ENCODE measurements at regions not wholly inside any gene's neighbourhood (a gene's known extent, or its start where the extent isn't known, plus 50 kb on each side); places are given as distances from the start of the nearest gene placed in this dataset.

GRCh38 chr2:226174390-226174789, 625.2 kb downstream of the IRS1 start:
- TF ChIP-seq POLR2A (IDR thresholded peaks at IDR 0.05; ENCODE audit: low read depth, low read length) (no peak), TAF1 (IDR thresholded peaks at IDR 0.05; ENCODE audit: borderline replicate concordance, low read depth, low read length) (no peak)

Measured in GM12892 (cell line).